ENCODE measurements at regions not wholly inside any gene's neighbourhood (a gene's known extent, or its start where the extent isn't known, plus 50 kb on each side); places are given as distances from the start of the nearest gene placed in this dataset.

DNA sequence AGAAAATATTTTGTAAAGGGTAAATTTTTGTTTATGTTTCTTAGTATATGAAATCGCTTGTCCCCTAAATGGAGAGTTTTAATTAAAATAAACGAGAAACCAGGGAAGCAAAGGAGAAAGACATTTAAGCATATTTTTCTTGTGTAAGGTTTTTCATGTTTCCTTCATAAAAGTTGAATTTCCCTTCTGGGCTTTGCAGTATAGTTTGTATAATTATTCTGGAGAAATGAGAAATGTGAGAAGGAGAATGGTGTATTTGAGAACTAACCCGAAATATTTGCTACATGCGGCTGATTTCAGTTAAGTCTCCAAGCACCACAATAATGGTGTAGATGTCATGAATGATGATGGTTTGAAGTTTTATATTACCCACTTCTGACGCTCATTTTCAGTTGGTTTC lies 307.7 kb upstream of the SEL1L start:
- Histone ChIP-seq H3K27ac (no peak overlapping the region), H3K9me3 (ENCODE audit: control insufficient read depth, low read length) (no peaks in the 10 kb centered on the region), H3K79me2 (no peaks in the 10 kb centered on the region), H3K36me3 (ENCODE audit: control insufficient read depth, insufficient read depth, low read length) (no peaks in the 10 kb centered on the region), H2AFZ (no peak overlapping the region), H3K4me2 (ENCODE audit: low read length) (no peak overlapping the region), H3K9ac (no peak overlapping the region), H3K4me1 (no peaks in the 10 kb centered on the region), H3K4me3 (ENCODE audit: low read depth, low read length) (no peak overlapping the region), H3K27me3 (ENCODE audit: control insufficient read depth, insufficient read depth, low read length) (no peaks in the 10 kb centered on the region)
- no peak for TF ChIP-seq CTCF (IDR thresholded peaks at IDR 0.05)

- no peaks in the 10 kb centered on the region for H3K9me3 ChIP-seq (ENCODE audit: control insufficient read depth, low read length)
- no peak overlapping the region for H3K27ac ChIP-seq
- no peaks in the 10 kb centered on the region for H3K4me1 ChIP-seq
- H3K4me2 ChIP-seq (ENCODE audit: low read length), result no peak overlapping the region
- no peaks in the 10 kb centered on the region for H3K36me3 ChIP-seq (ENCODE audit: control insufficient read depth, insufficient read depth, low read length)
- H3K79me2 ChIP-seq, result no peaks in the 10 kb centered on the region
- H3K27me3 ChIP-seq (ENCODE audit: control insufficient read depth, insufficient read depth, low read length), result no peaks in the 10 kb centered on the region
- TF ChIP-seq CTCF (IDR thresholded peaks at IDR 0.05), result no peak
- no peak overlapping the region for H2AFZ ChIP-seq
- no peak overlapping the region for H3K4me3 ChIP-seq (ENCODE audit: low read depth, low read length)
- H3K9ac ChIP-seq, result no peak overlapping the region
Observed at GRCh38 chr14:81849714-81850113, 316.1 kb upstream of the SEL1L start.

- H3K9ac ChIP-seq, result no peak overlapping the region
- no peaks in the 10 kb centered on the region for H3K4me1 ChIP-seq
- no peak overlapping the region for H2AFZ ChIP-seq
- no peaks in the 10 kb centered on the region for H3K27me3 ChIP-seq (ENCODE audit: control insufficient read depth, insufficient read depth, low read length)
- H3K4me3 ChIP-seq (ENCODE audit: low read depth, low read length), result no peak overlapping the region
- TF ChIP-seq CTCF (IDR thresholded peaks at IDR 0.05), result no peak
- no peaks in the 10 kb centered on the region for H3K79me2 ChIP-seq
- H3K4me2 ChIP-seq (ENCODE audit: low read length), result no peak overlapping the region
- H3K9me3 ChIP-seq (ENCODE audit: control insufficient read depth, low read length), result no peaks in the 10 kb centered on the region
- H3K36me3 ChIP-seq (ENCODE audit: control insufficient read depth, insufficient read depth, low read length), result no peaks in the 10 kb centered on the region
- no peak overlapping the region for H3K27ac ChIP-seq
Observed at GRCh38 chr14:81855007-81855406, 321.4 kb upstream of the SEL1L start.

GRCh38 chr14:81859046-81859445 lies 325.4 kb upstream of the SEL1L start:
- Histone ChIP-seq H3K27ac (no peak overlapping the region), H3K79me2 (no peaks in the 10 kb centered on the region), H3K36me3 (ENCODE audit: control insufficient read depth, insufficient read depth, low read length) (no peaks in the 10 kb centered on the region), H3K9ac (no peak overlapping the region), H3K4me3 (ENCODE audit: low read depth, low read length) (no peak overlapping the region), H3K4me2 (ENCODE audit: low read length) (no peak overlapping the region), H3K27me3 (ENCODE audit: control insufficient read depth, insufficient read depth, low read length) (no peaks in the 10 kb centered on the region), H3K4me1 (no peaks in the 10 kb centered on the region), H2AFZ (no peak overlapping the region), H3K9me3 (ENCODE audit: control insufficient read depth, low read length) (no peaks in the 10 kb centered on the region)
- TF ChIP-seq CTCF (IDR thresholded peaks at IDR 0.05), result no peak

DNA sequence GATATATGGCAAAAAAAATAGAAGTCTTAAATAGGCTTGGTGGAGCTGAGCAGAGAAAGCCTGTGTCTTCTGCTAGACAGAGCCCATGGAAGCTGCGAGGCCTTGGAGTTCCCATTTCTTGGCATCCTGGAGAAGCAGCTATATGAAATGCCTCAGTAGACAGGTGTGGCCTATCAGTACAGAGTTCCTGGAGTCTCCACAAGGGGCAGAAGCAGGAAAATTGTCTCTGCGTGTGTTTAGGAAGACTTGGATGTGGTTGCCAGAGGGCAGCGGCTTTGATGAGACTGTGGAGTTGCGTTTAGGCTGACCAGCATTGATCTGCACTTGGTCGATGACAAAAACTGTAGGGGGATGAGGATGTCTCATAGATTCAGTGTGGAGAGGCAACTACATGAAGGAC lies 334.5 kb upstream of the SEL1L start:
- Histone ChIP-seq H3K4me2 (ENCODE audit: low read length) (no peak overlapping the region), H3K4me1 (no peaks in the 10 kb centered on the region), H3K9ac (no peak overlapping the region), H2AFZ (no peak overlapping the region), H3K36me3 (ENCODE audit: control insufficient read depth, insufficient read depth, low read length) (no peaks in the 10 kb centered on the region), H3K27me3 (ENCODE audit: control insufficient read depth, insufficient read depth, low read length) (no peaks in the 10 kb centered on the region), H3K79me2 (no peaks in the 10 kb centered on the region), H3K27ac (no peak overlapping the region), H3K4me3 (ENCODE audit: low read depth, low read length) (no peak overlapping the region), H3K9me3 (ENCODE audit: control insufficient read depth, low read length) (no peaks in the 10 kb centered on the region)
- no peak for TF ChIP-seq CTCF (IDR thresholded peaks at IDR 0.05)
